ENCODE measurements at regions not wholly inside any gene's neighbourhood (a gene's known extent, or its start where the extent isn't known, plus 50 kb on each side); places are given as distances from the start of the nearest gene placed in this dataset.

GRCh38 chr2:56613920-56614319 lies 430.1 kb downstream of the CCDC85A start:
- no peak for DNase-seq (ENCODE audit: low read depth in 2 of 2)

DNA sequence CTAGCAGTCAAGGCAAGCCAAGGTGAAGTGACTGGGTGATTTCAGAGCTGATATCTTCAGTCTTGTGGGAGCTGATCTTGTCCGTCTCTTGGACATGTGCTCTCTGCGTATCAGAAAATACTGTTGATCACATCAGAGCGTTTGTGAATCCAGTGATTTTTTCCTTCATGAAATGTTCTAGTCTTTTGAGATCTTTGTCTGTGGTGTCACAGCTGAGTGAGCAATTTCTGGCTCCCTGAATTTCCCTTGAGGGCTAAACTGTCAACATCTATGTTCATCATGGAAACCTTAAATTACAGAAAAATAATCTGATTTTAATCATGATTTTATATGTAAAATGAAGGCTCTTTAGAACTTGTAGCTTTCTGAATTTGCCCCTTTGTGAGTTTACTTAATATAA lies 432.0 kb downstream of the CCDC85A start:
- DNase-seq (ENCODE audit: low read depth in 2 of 2) = no peak

- DNase-seq (ENCODE audit: low read depth in 2 of 2) = no peak
Observed at GRCh38 chr2:56624181-56624580, 440.4 kb downstream of the CCDC85A start.

DNA sequence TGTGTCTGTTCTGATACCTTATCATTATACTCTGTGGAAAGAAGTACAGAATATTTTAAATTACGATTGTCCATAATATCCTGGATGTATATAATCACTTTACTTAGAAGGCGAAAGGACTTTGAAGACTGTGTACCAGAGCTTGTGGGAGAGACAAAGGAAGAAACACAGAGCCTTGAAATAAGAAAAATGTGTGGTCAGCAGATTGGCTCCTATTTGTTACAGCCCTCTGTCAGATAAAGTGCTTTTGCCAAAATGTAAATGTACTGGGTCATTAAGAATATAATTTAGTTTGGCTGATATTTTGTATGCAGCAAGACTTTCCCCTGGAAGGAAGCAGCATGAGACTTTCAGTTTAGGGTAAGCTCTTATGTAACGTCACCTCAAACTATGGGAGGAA lies 443.1 kb downstream of the CCDC85A start:
- no peak for DNase-seq (ENCODE audit: low read depth in 2 of 2)

DNA sequence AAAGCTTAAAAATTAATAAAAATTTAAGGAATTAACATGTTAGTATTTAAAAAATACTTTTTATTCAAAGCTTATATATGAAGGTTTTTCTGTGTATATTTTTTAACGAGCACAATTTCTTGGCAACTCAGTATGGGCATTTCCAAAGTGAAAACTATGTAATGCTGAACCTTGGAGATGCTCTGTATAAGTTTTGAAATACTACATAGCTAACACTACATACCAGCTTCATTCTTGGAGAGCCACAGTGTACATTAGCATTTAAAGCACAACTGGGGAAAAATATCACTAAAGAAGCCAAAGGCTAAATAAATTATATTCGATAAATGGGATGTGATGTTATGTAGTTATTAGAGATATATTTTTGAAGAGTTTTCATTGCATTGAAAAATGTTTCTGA lies 446.5 kb downstream of the CCDC85A start:
- no peak for DNase-seq (ENCODE audit: low read depth in 2 of 2)

DNA sequence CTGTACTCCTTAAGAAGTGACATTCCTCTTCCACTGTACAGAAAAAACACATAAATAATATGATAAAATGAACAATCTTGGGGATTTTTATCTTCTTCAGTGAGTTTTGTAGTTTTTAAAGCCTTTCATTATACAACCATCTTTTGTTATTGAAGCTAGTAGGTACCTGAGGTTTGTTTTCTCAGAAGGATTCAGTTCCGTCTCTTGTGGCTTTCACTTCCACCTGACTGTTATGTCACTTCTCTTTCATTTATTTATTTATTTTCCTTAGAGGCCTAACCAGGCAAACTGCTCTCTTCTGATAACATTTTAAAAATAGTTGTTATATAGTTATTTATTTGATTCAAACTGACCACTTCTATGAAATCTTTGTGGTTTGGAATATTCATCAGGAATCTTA lies 464.2 kb downstream of the CCDC85A start:
- no peak for DNase-seq (ENCODE audit: low read depth in 2 of 2)

DNA sequence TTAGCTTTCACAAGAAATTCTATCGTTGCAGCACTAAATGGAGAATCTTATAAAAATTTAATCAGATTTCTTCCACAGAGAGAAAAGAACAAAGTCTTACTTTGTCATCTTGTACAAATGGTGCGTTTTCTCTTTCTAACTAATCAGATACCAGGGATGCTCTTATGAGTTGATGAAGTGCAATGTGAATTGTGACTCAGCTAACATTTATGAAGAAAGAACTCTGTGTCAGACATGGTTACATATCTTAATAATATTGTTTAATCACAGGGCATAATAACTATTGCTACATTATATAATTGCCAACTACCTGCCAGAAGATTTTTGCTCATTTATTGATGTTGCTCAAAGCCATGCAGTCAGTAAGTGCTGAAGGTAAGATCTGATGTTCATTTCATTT lies 465.0 kb downstream of the CCDC85A start:
- DNase-seq (ENCODE audit: low read depth in 2 of 2) = no peak

DNA sequence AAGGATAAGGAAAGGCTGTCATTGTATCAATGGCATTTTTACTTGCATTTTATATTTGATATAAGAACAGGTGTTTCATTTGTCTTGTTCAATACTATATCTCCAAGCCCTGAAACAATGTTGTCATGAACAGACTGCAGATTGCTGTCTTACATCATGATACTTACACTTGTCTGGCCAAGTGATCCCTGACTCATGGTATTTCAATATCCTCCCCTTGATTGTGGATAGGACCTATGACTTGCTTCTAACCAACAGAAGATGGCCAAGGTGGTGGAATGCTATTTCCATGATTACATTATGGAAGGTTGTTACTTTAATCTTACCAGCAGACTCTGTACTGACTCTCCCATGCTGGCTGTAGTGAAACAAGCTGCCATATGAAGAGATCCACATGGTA lies 471.1 kb downstream of the CCDC85A start:
- no peak for DNase-seq (ENCODE audit: low read depth in 2 of 2)

DNA sequence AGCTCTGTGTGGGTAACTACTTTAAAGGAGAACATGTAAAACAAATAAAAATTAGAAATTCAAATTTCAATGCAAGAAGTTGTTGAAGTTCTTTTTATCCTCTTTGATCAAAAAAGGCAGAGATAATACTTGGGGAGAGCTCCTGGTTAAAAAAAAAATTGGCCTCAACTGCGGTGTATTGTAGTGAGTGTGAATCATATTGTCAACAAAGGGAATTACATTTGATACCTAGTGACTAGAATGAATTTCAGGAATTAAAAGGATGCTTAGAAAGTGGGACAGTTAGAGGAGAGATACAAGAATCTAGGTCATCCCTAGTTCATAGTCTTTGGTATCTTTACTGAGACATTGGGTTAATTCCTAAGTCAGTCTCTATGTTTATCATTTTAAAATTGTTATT lies 473.0 kb downstream of the CCDC85A start:
- no peak for DNase-seq (ENCODE audit: low read depth in 2 of 2)

- DNase-seq (ENCODE audit: low read depth in 2 of 2) = no peak
Observed at GRCh38 chr2:56666777-56667176, 483.0 kb downstream of the CCDC85A start.

DNA sequence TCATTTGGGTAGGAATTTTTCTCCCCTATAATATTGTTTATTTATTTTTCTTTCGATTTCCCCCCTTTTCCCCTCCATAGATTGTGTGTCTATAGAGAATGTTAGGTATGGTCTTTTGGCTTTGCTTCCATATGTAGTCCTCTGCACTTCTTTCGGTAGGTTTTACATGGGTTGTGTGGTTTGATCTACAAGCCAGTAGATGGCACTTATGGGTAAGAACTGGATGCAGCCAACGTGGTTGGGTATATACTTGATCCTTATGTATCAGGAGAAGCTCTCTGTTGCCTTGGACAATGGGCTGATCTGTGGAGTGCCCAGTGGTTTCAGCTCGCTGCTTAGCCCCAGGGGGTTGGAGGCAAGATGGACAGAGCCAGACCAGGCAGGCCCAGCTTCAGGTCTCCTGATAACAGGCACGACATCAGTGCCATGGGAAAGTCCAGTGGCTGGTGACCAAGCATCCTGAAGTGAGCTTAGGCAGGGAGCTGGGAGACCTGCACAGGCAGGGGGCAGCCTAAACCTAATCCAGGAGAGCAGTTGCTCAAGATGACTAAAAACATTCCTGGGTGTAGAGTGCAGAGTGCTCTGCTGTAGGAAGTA lies 488.3 kb downstream of the CCDC85A start:
- no peak for DNase-seq (ENCODE audit: low read depth in 2 of 2)

DNA sequence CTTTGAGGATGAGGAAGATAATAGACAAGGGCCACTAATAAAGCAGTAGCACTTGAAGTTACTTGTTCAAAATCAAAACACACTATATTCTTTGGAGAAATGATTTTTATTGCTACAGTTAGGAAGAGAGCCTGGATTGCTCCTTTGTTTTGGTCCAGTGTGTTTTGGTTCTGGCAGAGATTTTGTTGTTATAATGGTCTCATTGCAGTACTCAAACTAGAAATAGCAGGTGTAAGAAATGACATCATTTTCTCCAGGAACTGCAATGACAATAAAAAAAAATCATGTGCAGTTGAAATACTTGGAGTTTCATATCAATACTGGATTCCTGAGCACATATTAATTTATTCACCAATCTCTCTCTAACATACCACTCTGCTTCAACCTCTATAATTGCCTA lies 490.3 kb downstream of the CCDC85A start:
- no peak for DNase-seq (ENCODE audit: low read depth in 2 of 2)

- no peak for DNase-seq (ENCODE audit: low read depth in 2 of 2)
Observed at GRCh38 chr2:56676966-56677365, 493.2 kb downstream of the CCDC85A start.

DNA sequence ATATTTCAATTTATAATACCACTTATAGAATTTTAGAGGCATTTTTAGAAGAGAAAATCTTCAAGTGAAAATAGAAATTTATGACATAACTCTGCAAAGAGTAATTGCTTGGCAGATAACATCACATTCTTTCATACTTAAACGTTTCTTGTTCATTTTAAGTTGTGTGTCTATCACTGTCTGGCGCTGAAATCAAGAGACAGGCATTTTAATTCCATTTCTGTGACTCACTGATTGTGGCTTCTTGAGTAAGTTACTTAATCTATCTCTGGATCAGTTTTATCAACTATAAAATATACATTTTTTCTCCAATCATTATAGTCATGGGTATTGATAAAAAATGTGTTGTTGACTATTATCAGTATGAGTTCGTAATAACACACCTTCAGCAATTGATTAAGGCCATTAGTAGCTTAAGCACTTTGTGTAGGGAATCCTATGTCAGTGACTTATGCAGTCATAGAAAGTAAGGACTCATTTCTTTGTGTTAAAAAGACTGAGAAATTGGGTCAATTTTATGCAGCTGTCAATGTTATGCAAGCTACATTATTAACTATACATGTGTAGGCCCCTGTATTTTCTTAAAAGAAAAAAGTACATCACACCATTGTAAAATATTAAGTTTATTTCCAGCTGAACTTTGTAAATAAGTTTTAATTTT lies 497.3 kb downstream of the CCDC85A start:
- no peak for DNase-seq (ENCODE audit: low read depth in 2 of 2)

DNA sequence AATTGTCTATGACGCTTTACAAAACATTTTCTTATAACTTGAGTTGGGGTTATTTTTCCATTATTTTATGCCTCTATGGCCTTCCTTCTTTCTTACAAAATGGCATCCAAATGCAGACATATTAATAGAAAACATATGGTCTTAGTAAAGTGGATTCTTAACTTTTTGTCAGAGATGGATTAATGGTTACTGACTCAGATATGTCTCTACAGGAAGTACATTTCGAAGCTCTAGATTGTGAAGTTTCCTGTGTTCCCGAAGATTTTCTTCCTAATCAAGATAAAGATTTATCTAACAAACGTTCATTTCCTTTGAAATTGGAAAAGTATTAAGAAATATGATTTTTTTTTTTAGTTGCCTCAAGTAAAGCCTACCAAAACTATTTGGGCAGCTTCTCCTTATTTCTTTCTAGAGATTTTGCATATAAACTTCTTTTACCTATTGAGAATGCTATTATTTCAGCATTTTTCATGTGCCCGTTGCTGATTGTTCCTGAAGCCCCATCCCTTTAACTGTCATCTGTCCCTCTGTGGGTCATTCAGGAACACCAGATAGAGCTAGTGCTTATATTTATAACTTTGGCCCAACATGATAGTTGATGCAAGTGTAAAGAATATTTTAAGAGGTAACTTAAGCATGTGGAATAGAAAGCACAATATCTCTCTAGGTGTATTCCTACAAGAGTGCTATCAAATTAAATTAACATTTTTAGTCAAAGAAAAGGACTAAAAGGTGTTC lies 498.0 kb downstream of the CCDC85A start:
- DNase-seq (ENCODE audit: low read depth in 2 of 2) = no peak

DNA sequence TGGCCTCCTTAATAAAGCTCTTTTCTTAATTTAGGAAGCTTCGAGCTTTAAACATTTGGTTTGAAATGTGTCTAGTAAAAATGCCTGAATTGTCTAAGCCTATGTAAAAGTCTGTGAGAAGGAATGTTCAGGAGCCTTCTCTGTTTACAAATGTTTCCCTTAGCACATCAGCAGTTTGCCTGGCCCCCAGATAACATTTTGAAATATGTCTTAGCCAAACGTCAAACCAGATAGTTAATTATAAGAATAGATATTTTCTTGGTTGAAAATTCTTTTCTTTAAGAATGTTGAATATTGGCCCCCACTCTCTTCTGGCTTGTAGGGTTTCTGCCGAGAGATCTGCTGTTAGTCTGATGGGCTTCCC lies 498.6 kb downstream of the CCDC85A start:
- DNase-seq (ENCODE audit: low read depth in 2 of 2) = no peak

GRCh38 chr2:56684327-56684726 lies 500.5 kb downstream of the CCDC85A start:
- DNase-seq (ENCODE audit: low read depth in 2 of 2) = no peak

DNA sequence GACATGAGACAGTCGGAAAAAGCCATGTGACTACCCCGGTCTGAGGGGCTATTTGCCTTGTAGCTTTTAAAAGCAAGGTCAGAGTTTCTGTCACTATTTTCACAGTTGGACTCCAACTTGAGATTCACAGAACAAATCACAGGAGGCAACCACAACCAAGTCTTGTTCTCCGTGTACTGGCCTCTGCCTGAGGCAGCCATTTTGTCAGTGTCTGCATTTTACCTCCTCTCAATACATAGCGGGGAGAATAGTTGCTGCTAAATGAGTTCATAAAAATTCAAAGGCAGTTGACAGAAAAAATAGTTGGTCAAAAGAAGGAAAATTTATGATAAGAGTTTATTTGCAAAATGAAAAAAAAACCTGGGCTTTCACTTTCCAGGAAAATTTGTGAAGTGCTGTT lies 501.4 kb downstream of the CCDC85A start:
- DNase-seq (ENCODE audit: low read depth in 2 of 2) = no peak

DNA sequence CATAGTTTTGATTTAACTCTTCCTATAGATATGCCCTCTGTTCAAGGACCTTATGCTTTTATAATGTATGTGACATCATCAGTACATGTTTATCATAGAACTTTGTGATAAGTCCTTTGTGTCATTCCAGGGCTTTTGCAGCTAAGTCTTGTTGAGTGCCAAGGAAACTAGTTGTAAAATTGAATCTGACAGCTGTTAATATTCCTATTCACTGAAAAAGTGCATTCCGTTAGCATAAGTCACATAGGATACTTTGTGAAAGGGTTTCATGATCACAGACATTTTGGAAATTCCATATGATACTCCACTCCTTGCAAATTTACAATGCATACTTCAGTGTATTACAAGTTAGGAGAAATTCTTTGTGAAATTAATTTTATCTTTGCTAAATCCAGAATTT lies 503.4 kb downstream of the CCDC85A start:
- no peak for DNase-seq (ENCODE audit: low read depth in 2 of 2)

DNA sequence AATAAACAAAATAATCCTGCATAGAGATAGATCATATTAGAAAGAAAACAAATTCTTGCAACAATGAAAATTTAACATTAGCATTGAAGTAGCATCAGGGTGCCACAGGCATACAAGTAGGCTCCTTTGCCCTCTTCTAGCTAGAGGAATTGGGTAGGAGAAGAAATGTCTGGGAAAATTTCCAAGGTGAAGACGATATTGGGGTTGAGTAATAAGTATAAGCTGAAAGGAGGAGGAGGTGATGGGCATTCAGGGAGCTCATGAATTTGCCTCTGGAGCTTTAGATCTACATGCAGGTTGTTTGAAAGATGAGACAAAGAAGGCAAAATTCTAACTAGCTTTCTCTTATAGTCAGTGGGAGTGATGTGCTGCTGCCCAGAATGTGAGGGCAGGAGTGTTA lies 504.9 kb downstream of the CCDC85A start:
- no peak for DNase-seq (ENCODE audit: low read depth in 2 of 2)

DNA sequence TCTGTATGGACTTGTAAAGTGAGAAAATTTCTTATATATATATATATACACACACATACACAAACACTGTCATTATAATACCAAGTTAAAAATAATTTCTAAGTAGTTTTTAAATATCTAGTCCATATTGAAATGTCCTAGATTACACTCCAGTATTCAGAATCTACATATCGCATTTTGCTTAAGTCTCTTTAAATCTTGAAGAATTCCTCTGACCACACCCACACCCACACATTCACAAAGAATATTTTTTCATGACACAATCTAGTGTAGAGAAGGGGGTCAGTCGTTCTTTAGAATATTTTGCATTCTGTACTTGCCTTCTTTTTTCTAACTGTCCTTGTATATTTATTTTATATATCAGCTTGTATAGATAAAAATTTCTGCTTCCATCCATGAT lies 509.7 kb downstream of the CCDC85A start:
- DNase-seq (ENCODE audit: low read depth in 2 of 2) = no peak

DNA sequence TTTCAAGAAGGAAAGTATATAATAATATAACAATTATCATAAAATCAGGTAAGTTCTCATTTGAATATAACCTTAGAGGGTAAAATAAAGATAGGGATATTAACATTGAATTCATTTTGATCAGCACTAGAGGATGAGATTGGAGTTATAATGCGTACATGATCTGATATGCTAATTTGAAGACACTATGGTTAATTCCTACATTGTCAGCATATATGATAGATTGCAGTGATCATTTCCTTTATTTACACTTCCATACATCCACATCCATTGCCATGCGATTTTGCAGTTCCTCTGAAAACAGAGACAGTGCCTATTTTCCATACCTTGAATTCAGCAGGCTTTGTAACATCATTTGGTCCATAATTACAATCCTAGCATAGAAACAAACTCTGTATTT lies 519.2 kb downstream of the CCDC85A start:
- no peak for DNase-seq (ENCODE audit: low read depth in 2 of 2)

- DNase-seq (ENCODE audit: low read depth in 2 of 2) = no peak
Observed at GRCh38 chr2:56705713-56706112, 521.9 kb downstream of the CCDC85A start.

Data from stimulated activated CD8-positive, alpha-beta memory T cell treated with anti-CD3 and anti-CD28 coated beads, Interleukin-7, amount 100 ng/mL, for 1 hour (primary cell).